ENCODE measurements at regions not wholly inside any gene's neighbourhood (a gene's known extent, or its start where the extent isn't known, plus 50 kb on each side); places are given as distances from the start of the nearest gene placed in this dataset.

- TF ChIP-seq POLR2AphosphoS5 (IDR thresholded peaks at IDR 0.05; ENCODE audit: insufficient read depth in 1 of 2, low read depth in 1 of 2): no peak
- no peak for TF ChIP-seq CTCF (IDR thresholded peaks at IDR 0.05)
Measured at GRCh38 chr6:79862711-79863110, 84.6 kb downstream of the ELOVL4 start.

All from vagina (tissue), 2 donors.